Gastroesophageal sphincter (tissue), 4 donors: ENCODE measurements at regions not wholly inside any gene's neighbourhood (a gene's known extent, or its start where the extent isn't known, plus 50 kb on each side); places are given as distances from the start of the nearest gene placed in this dataset.

Source experiments
- ATAC-seq: fragments of 150-250 bp; one replicate; pipeline ENCODE4 v1.9.1; 2016; ENCODE audit warnings: mild to moderate bottlenecking, moderate library complexity
- H3K27ac ChIP-seq, 4 donors: fragments of 200-600 bp; sonication (generic) in 3 of 4; 1 replicate in 3 of 4; 2 replicates in 1 of 4; pipeline ENCODE4 v1.5.1; 2016 to 2019
- H3K27me3 ChIP-seq: fragments of 200-600 bp; sonication (generic); one replicate; pipeline ENCODE4 v1.5.1; 2019
- H3K36me3 ChIP-seq, 2 donors: fragments of 200-600 bp; sonication (generic); one replicate each; pipeline ENCODE4 v1.5.1; 2019; ENCODE audit warnings: control low read depth in 1 of 2
- H3K4me1 ChIP-seq, 3 donors: fragments of 200-600 bp; sonication (generic); 1 replicate in 2 of 3; 2 replicates in 1 of 3; pipeline ENCODE4 v1.5.1; 2016 to 2019; ENCODE audit warnings: control low read depth in 2 of 3
- H3K4me3 ChIP-seq, 2 donors: fragments of 200-600 bp; sonication (generic); one replicate each; pipeline ENCODE4 v1.5.1; 2019; ENCODE audit warnings: mild to moderate bottlenecking in 1 of 2, moderate library complexity in 1 of 2
- H3K9me3 ChIP-seq, 3 donors: fragments of 200-600 bp; sonication (generic); one replicate each; pipeline ENCODE4 v1.5.1; 2017 to 2019; ENCODE audit warnings: control low read depth in 2 of 3
- CTCF ChIP-seq, 4 experiments: fragments of 200-600 bp in 2 of 4; fragments of 450-650 bp in 2 of 4; sonication (generic) in 1 of 4; IDR thresholded peaks; one replicate each; pipeline ENCODE4 v1.5.1; 2017 to 2019; ENCODE audit warnings: antibody characterized with exemption in 4 of 4, mild to moderate bottlenecking in 2 of 4, moderate library complexity in 2 of 4
- EP300 ChIP-seq: sonication (generic); formaldehyde crosslinking; IDR thresholded peaks from one replicate; pipeline ENCODE4 v1.6.1; 2017; ENCODE audit warnings: antibody characterized with exemption, mild to moderate bottlenecking
- POLR2A ChIP-seq, 2 donors: fragments of 450-650 bp; IDR thresholded peaks; one replicate each; pipeline ENCODE4 v1.6.1; 2017; ENCODE audit warnings: antibody characterized with exemption in 2 of 2, mild to moderate bottlenecking in 2 of 2, moderate library complexity in 1 of 2
- POLR2AphosphoS5 ChIP-seq: sonication (generic); formaldehyde crosslinking; IDR thresholded peaks from one replicate; pipeline ENCODE4 v1.6.1; 2017; ENCODE audit warnings: antibody characterized with exemption
- WGBS, 2 donors: methylation state at CpG; one replicate each; pipeline ENCODE4 v1.1.5; 2018; ENCODE audit warnings: low coverage in 1 of 2; 5-methylcytosine and 5-hydroxymethylcytosine counted together

GRCh38 chr5:67390935-67391334, 194.3 kb upstream of the CD180 start:
- no peaks in the 10 kb centered on the region for H3K9me3 ChIP-seq
- no peak overlapping the region for H3K4me3 ChIP-seq
- ATAC-seq = no peak
- H3K4me1 ChIP-seq = no peaks in the 10 kb centered on the region
- no peaks in the 10 kb centered on the region for H3K36me3 ChIP-seq
- H3K27me3 ChIP-seq = no peaks in the 10 kb centered on the region
- 100% methylated on average over 1 of the region's 1 CpG for WGBS, 2 donors
- TF ChIP-seq EP300 = no peak
- TF ChIP-seq CTCF (IDR thresholded peaks at IDR 0.05) = no peak
- no peak for TF ChIP-seq POLR2AphosphoS5
- H3K27ac ChIP-seq = no peak overlapping the region

- no peaks in the 10 kb centered on the region for H3K27me3 ChIP-seq
- no peak for ATAC-seq
- H3K27ac ChIP-seq = no peak overlapping the region
- no peak overlapping the region for H3K4me3 ChIP-seq
- TF ChIP-seq CTCF (IDR thresholded peaks at IDR 0.05) (no peak), EP300 (no peak), POLR2AphosphoS5 (no peak), POLR2A (IDR thresholded peaks at IDR 0.05) (no peak)
- H3K9me3 ChIP-seq = no peaks in the 10 kb centered on the region
- no peaks in the 10 kb centered on the region for H3K36me3 ChIP-seq
- H3K4me1 ChIP-seq = no peaks in the 10 kb centered on the region
Observed at GRCh38 chr5:67383451-67383850, 186.9 kb upstream of the CD180 start.

- no peak for ATAC-seq
- TF ChIP-seq CTCF (IDR thresholded peaks at IDR 0.05) (no peak), EP300 (no peak), POLR2A (IDR thresholded peaks at IDR 0.05) (no peak), POLR2AphosphoS5 (no peak)
- 70 to 88% methylated on average over 2 of the region's 2 CpGs for whole genome bisulfite sequencing, 2 donors
- no peak overlapping the region for H3K4me3 ChIP-seq
- H3K9me3 ChIP-seq = no peaks in the 10 kb centered on the region
- no peaks in the 10 kb centered on the region for H3K4me1 ChIP-seq
- no peaks in the 10 kb centered on the region for H3K27me3 ChIP-seq
- no peak overlapping the region for H3K27ac ChIP-seq
- H3K36me3 ChIP-seq = no peaks in the 10 kb centered on the region
Observed at GRCh38 chr5:67381236-67381880, 184.8 kb upstream of the CD180 start.

- no peaks in the 10 kb centered on the region for H3K4me1 ChIP-seq
- TF ChIP-seq CTCF (IDR thresholded peaks at IDR 0.05) (no peak), POLR2A (IDR thresholded peaks at IDR 0.05) (no peak), POLR2AphosphoS5 (no peak), EP300 (no peak)
- H3K27ac ChIP-seq = no peak overlapping the region
- H3K4me3 ChIP-seq = no peak overlapping the region
- no peaks in the 10 kb centered on the region for H3K9me3 ChIP-seq
- 75 to 80% methylated on average over 1 of the region's 1 CpG for WGBS, 2 donors
- no peaks in the 10 kb centered on the region for H3K27me3 ChIP-seq
- ATAC-seq = no peak
- H3K36me3 ChIP-seq = no peaks in the 10 kb centered on the region
Observed at GRCh38 chr5:67380431-67380830, 183.8 kb upstream of the CD180 start.

GRCh38 chr5:67379753-67380152, 183.2 kb upstream of the CD180 start:
- Histone ChIP-seq H3K36me3 (no peaks in the 10 kb centered on the region), H3K4me1 (no peaks in the 10 kb centered on the region), H3K4me3 (no peak overlapping the region), H3K27me3 (no peaks in the 10 kb centered on the region), H3K27ac (no peak overlapping the region), H3K9me3 (no peaks in the 10 kb centered on the region)
- WGBS, 2 donors = 56 to 85% methylated on average over 2 of the region's 2 CpGs
- ATAC-seq = no peak
- TF ChIP-seq CTCF (IDR thresholded peaks at IDR 0.05) = no peak
- no peak for TF ChIP-seq POLR2AphosphoS5
- no peak for TF ChIP-seq POLR2A (IDR thresholded peaks at IDR 0.05)
- TF ChIP-seq EP300 = no peak
